Liver (tissue), 8 donors: ENCODE measurements at regions not wholly inside any gene's neighbourhood (a gene's known extent, or its start where the extent isn't known, plus 50 kb on each side); places are given as distances from the start of the nearest gene placed in this dataset.

Source experiments
- DNase-seq: peaks from one replicate; pipeline ENCODE4 v3.0.0-alpha.2; 2017; ENCODE audit warnings: low spot score
- H3K27ac ChIP-seq, 2 donors: one replicate each; pipeline ENCODE4 v1.7.0; 2013; ENCODE audit warnings: inconsistent platforms in 2 of 2, low read length in 2 of 2, control low read depth in 1 of 2, low read depth in 1 of 2, mild to moderate bottlenecking in 1 of 2
- H3K27me3 ChIP-seq, 4 donors: one replicate each; pipeline versions ENCODE4 v1.6.1 to v1.7.0; 2013; ENCODE audit warnings: low read length in 3 of 4, inconsistent platforms in 1 of 4, mild to moderate bottlenecking in 1 of 4, moderate library complexity in 1 of 4; ENCODE audit not compliant: control insufficient read depth in 4 of 4, insufficient read depth in 4 of 4
- H3K36me3 ChIP-seq, 4 donors: one replicate each; pipeline versions ENCODE4 v1.6.1 to v1.7.0; 2013; ENCODE audit warnings: low read length in 3 of 4, mild to moderate bottlenecking in 3 of 4, low read depth in 1 of 4, moderate library complexity in 1 of 4; ENCODE audit not compliant: control insufficient read depth in 4 of 4, insufficient read depth in 3 of 4
- H3K4me1 ChIP-seq, 4 donors: one replicate each; pipeline versions ENCODE4 v1.6.1 to v1.7.0; 2013; ENCODE audit warnings: low read length in 3 of 4, mild to moderate bottlenecking in 3 of 4, moderate library complexity in 1 of 4; ENCODE audit not compliant: control insufficient read depth in 4 of 4, insufficient read depth in 4 of 4
- H3K4me3 ChIP-seq, 3 donors: one replicate each; pipeline versions ENCODE4 v1.6.1 to v1.7.0; 2013; ENCODE audit warnings: low read length in 3 of 3, control low read depth in 1 of 3, low read depth in 1 of 3, mild to moderate bottlenecking in 1 of 3
- H3K9ac ChIP-seq, 2 donors: one replicate each; pipeline ENCODE4 v1.7.0; 2013; ENCODE audit warnings: low read length in 2 of 2, mild to moderate bottlenecking in 2 of 2, moderate library complexity in 2 of 2, control low read depth in 1 of 2, low read depth in 1 of 2
- H3K9me3 ChIP-seq, 4 donors: one replicate each; pipeline versions ENCODE4 v1.6.1 to v1.7.0; 2013; ENCODE audit warnings: low read length in 3 of 4; ENCODE audit not compliant: control insufficient read depth in 4 of 4
- CTCF ChIP-seq: fragments of 150-350 bp; IDR thresholded peaks from 2 replicates; pipeline ENCODE4 v1.5.1; 2017; ENCODE audit warnings: improper control_type of control experiment, low read depth, low read length; ENCODE audit not compliant: missing input control
- EGR1 ChIP-seq, 2 donors: IDR thresholded peaks; 2 replicates each; pipeline ENCODE4 v1.6.1; 2016 to 2018; ENCODE audit warnings: antibody characterized with exemption in 2 of 2, low read depth in 2 of 2
- FOXA1 ChIP-seq: IDR thresholded peaks from 2 replicates; pipeline ENCODE4 v1.6.1; 2016; ENCODE audit warnings: antibody characterized with exemption
- GABPA ChIP-seq, 2 donors: IDR thresholded peaks in 1 of 2; conservative IDR thresholded peaks in 1 of 2; 2 replicates each; pipeline ENCODE4 v1.6.1; 2016; ENCODE audit warnings: antibody characterized with exemption in 2 of 2, mild to moderate bottlenecking in 1 of 2, moderate library complexity in 1 of 2
- HNF4A ChIP-seq, 2 donors: conservative IDR thresholded peaks; 2 replicates each; pipeline ENCODE4 v1.6.1; 2016; ENCODE audit warnings: antibody characterized with exemption in 2 of 2, mild to moderate bottlenecking in 2 of 2
- HNF4G ChIP-seq: IDR thresholded peaks from 2 replicates; pipeline ENCODE4 v1.6.1; 2016; ENCODE audit warnings: antibody characterized with exemption
- JUND ChIP-seq, 2 donors: IDR thresholded peaks; 2 replicates each; pipeline ENCODE4 v1.6.1; 2016; ENCODE audit warnings: antibody characterized with exemption in 2 of 2
- MAX ChIP-seq: IDR thresholded peaks from 2 replicates; pipeline ENCODE4 v1.6.1; 2016; ENCODE audit warnings: antibody characterized with exemption
- RAD21 ChIP-seq, 2 donors: IDR thresholded peaks; 2 replicates each; pipeline ENCODE4 v1.6.1; 2016; ENCODE audit warnings: antibody characterized with exemption in 2 of 2, mild to moderate bottlenecking in 2 of 2
- RXRA ChIP-seq, 2 donors: IDR thresholded peaks; 2 replicates each; pipeline ENCODE4 v1.6.1; 2017 to 2018; ENCODE audit warnings: antibody characterized with exemption in 2 of 2, mild to moderate bottlenecking in 1 of 2
- SP1 ChIP-seq: IDR thresholded peaks from 2 replicates; pipeline ENCODE4 v1.6.1; 2018; ENCODE audit warnings: antibody characterized with exemption, mild to moderate bottlenecking
- TAF1 ChIP-seq: conservative IDR thresholded peaks from 2 replicates; pipeline ENCODE4 v1.6.1; 2016; ENCODE audit warnings: antibody characterized with exemption, mild to moderate bottlenecking
- YY1 ChIP-seq: IDR thresholded peaks from 2 replicates; pipeline ENCODE4 v1.6.1; 2016; ENCODE audit warnings: antibody characterized with exemption, mild to moderate bottlenecking
- ZBTB33 ChIP-seq: IDR thresholded peaks from 2 replicates; pipeline ENCODE4 v1.6.1; 2016; ENCODE audit warnings: antibody characterized with exemption
- WGBS: extraction: QIAGEN DNeasy Blood & Tissue Kit; methylation state at CpG from one replicate; pipeline ENCODE4 v1.1.7; 2013; 5-methylcytosine and 5-hydroxymethylcytosine counted together
- TF ChIP-seq, protein P1 (sequence below): IDR thresholded peaks from 2 replicates; pipeline ENCODE4 v1.6.1; 2016; ENCODE audit warnings: antibody characterized with exemption, mild to moderate bottlenecking
- TF ChIP-seq, protein P2 (sequence below): IDR thresholded peaks from 2 replicates; pipeline ENCODE4 v1.6.1; 2016; ENCODE audit warnings: antibody characterized with exemption
- donor health status: healthy.
- donor health status: healthy.
- donor health status: healthy.
- donor health status: healthy.
- donor health status: healthy.

- DNase-seq, result no peak
- 84% methylated on average over 3 of the region's 3 CpGs for WGBS
Measured at GRCh38 chr11:134760957-134761356, 348.9 kb upstream of the B3GAT1 start.

GRCh38 chr11:134760299-134760698, 348.3 kb upstream of the B3GAT1 start:
- no peaks in the 10 kb centered on the region for H3K9me3 ChIP-seq
- H3K4me3 ChIP-seq, result no peak overlapping the region
- WGBS, result 89% methylated on average over 12 of the region's 12 CpGs
- no peak overlapping the region for H3K9ac ChIP-seq
- no peak overlapping the region for H3K27ac ChIP-seq
- H3K27me3 ChIP-seq, result peaks cover 0 to 3% (median 0%) of the 10 kb centered on the region in 4 donors
- no peak for TF ChIP-seq ZBTB33
- no peak for DNase-seq
- H3K4me1 ChIP-seq, result no peaks in the 10 kb centered on the region
- H3K36me3 ChIP-seq, result no peaks in the 10 kb centered on the region

More at GRCh38 chr11:134760957-134761356, 348.9 kb upstream of the B3GAT1 start:
- no peaks in the 10 kb centered on the region for H3K36me3 ChIP-seq
- H3K27ac ChIP-seq, result no peak overlapping the region
- H3K4me3 ChIP-seq, result no peak overlapping the region
- H3K4me1 ChIP-seq, result no peaks in the 10 kb centered on the region
- H3K9me3 ChIP-seq, result no peaks in the 10 kb centered on the region
- TF ChIP-seq SP1, result no peak
- no peak for TF ChIP-seq HNF4G
- TF ChIP-seq CTCF, result no peak
- TF ChIP-seq JUND (IDR thresholded peaks at IDR 0.05), result no peak
- H3K27me3 ChIP-seq, result peaks cover 0 to 3% (median 0%) of the 10 kb centered on the region in 4 donors
- no peak overlapping the region for H3K9ac ChIP-seq

GRCh38 chr11:134759855-134760254, 347.8 kb upstream of the B3GAT1 start:
- no peaks in the 10 kb centered on the region for H3K36me3 ChIP-seq
- no peaks in the 10 kb centered on the region for H3K9me3 ChIP-seq
- 81% methylated on average over 11 of the region's 11 CpGs for WGBS
- no peak overlapping the region for H3K4me3 ChIP-seq
- H3K9ac ChIP-seq, result no peak overlapping the region
- H3K4me1 ChIP-seq, result no peaks in the 10 kb centered on the region
- DNase-seq, result no peak
- peaks cover 0 to 3% (median 0%) of the 10 kb centered on the region in 4 donors for H3K27me3 ChIP-seq
- H3K27ac ChIP-seq, result no peak overlapping the region
- TF ChIP-seq, protein P1, sequence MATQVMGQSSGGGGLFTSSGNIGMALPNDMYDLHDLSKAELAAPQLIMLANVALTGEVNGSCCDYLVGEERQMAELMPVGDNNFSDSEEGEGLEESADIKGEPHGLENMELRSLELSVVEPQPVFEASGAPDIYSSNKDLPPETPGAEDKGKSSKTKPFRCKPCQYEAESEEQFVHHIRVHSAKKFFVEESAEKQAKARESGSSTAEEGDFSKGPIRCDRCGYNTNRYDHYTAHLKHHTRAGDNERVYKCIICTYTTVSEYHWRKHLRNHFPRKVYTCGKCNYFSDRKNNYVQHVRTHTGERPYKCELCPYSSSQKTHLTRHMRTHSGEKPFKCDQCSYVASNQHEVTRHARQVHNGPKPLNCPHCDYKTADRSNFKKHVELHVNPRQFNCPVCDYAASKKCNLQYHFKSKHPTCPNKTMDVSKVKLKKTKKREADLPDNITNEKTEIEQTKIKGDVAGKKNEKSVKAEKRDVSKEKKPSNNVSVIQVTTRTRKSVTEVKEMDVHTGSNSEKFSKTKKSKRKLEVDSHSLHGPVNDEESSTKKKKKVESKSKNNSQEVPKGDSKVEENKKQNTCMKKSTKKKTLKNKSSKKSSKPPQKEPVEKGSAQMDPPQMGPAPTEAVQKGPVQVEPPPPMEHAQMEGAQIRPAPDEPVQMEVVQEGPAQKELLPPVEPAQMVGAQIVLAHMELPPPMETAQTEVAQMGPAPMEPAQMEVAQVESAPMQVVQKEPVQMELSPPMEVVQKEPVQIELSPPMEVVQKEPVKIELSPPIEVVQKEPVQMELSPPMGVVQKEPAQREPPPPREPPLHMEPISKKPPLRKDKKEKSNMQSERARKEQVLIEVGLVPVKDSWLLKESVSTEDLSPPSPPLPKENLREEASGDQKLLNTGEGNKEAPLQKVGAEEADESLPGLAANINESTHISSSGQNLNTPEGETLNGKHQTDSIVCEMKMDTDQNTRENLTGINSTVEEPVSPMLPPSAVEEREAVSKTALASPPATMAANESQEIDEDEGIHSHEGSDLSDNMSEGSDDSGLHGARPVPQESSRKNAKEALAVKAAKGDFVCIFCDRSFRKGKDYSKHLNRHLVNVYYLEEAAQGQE, result no peak
- TF ChIP-seq CTCF (no peak), YY1 (no peak), ZBTB33 (no peak), RAD21 (IDR thresholded peaks at IDR 0.05) (no peak), RXRA (IDR thresholded peaks at IDR 0.05) (no peak), HNF4A (conservative IDR thresholded peaks at IDR 0.05) (no peak), MAX (no peak), FOXA1 (no peak), GABPA (IDR thresholded peaks at IDR 0.05 in 1 of 2, conservative IDR thresholded peaks at IDR 0.05 in 1 of 2) (no peak), TAF1 (no peak), EGR1 (IDR thresholded peaks at IDR 0.05; ENCODE audit: low read depth in 2 of 2) (no peak)
- TF ChIP-seq, protein P2, sequence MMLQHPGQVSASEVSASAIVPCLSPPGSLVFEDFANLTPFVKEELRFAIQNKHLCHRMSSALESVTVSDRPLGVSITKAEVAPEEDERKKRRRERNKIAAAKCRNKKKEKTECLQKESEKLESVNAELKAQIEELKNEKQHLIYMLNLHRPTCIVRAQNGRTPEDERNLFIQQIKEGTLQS, result no peak
